ENCODE measurements at regions not wholly inside any gene's neighbourhood (a gene's known extent, or its start where the extent isn't known, plus 50 kb on each side); places are given as distances from the start of the nearest gene placed in this dataset.

GRCh38 chr5:114969482-114969881, 200.2 kb downstream of the TRIM36 start:
- Histone ChIP-seq H3K4me1 (no peaks in the 10 kb centered on the region), H3K9me3 (peaks cover 0 to 14% (median under 1%) of the 10 kb centered on the region in 12 donors), H3K27ac (no peak overlapping the region), H3K4me3 (no peak overlapping the region), H3K27me3 (no peaks in the 10 kb centered on the region), H3K36me3 (no peaks in the 10 kb centered on the region)
- 61 to 73% (median 70%) methylated on average over 1 of the region's 1 CpG for WGBS, 4 donors
- ATAC-seq, result no peak
- TF ChIP-seq POLR2A (IDR thresholded peaks at IDR 0.05) (no peak), CTCF (IDR thresholded peaks at IDR 0.05) (no peak)
- intact Hi-C loops (cut with DNase I), result no loop called here
- DNase-seq, result no peak

GRCh38 chr5:114957384-114957783, 212.3 kb downstream of the TRIM36 start:
- no peaks in the 10 kb centered on the region for H3K36me3 ChIP-seq
- no peak overlapping the region for H3K4me3 ChIP-seq
- H3K27me3 ChIP-seq, result no peaks in the 10 kb centered on the region
- intact Hi-C loops (cut with DNase I), result no loop called here
- H3K27ac ChIP-seq, result no peak overlapping the region
- TF ChIP-seq CTCF (IDR thresholded peaks at IDR 0.05) (no peak), POLR2A (IDR thresholded peaks at IDR 0.05) (no peak)
- H3K4me1 ChIP-seq, result no peaks in the 10 kb centered on the region
- peaks cover 0 to 4% (median 0%) of the 10 kb centered on the region in 12 donors for H3K9me3 ChIP-seq
- WGBS, 4 donors, result 69 to 83% (median 72%) methylated on average over 7 of the region's 7 CpGs
- DNase-seq, result no peak
- ATAC-seq, result no peak

- Histone ChIP-seq H3K27ac (no peak overlapping the region), H3K36me3 (no peaks in the 10 kb centered on the region), H3K27me3 (no peaks in the 10 kb centered on the region), H3K9me3 (peaks cover 0 to 4% (median 0%) of the 10 kb centered on the region in 12 donors), H3K4me3 (no peak overlapping the region), H3K4me1 (no peaks in the 10 kb centered on the region)
- intact Hi-C loops (cut with DNase I), result no loop called here
- TF ChIP-seq POLR2A (IDR thresholded peaks at IDR 0.05) (no peak), CTCF (IDR thresholded peaks at IDR 0.05) (no peak)
- no peak for DNase-seq
- ATAC-seq, result peak in 1 of 4 donors; percentile 51
- 60 to 80% (median 69%) methylated on average over 2 of the region's 2 CpGs for WGBS, 4 donors
Observed at GRCh38 chr5:114953565-114953964, 216.1 kb downstream of the TRIM36 start.

GRCh38 chr5:114952876-114953275, 216.8 kb downstream of the TRIM36 start:
- no peaks in the 10 kb centered on the region for H3K36me3 ChIP-seq
- no peaks in the 10 kb centered on the region for H3K4me1 ChIP-seq
- ATAC-seq, result no peak
- H3K27ac ChIP-seq, result no peak overlapping the region
- DNase-seq, result no peak
- 59 to 82% (median 69%) methylated on average over 4 to 5 of the region's 5 CpGs for WGBS, 4 donors
- H3K27me3 ChIP-seq, result no peaks in the 10 kb centered on the region
- H3K4me3 ChIP-seq, result no peak overlapping the region
- peaks cover 0 to 4% (median 0%) of the 10 kb centered on the region in 12 donors for H3K9me3 ChIP-seq
- TF ChIP-seq CTCF (IDR thresholded peaks at IDR 0.05), result no peak
- TF ChIP-seq POLR2A (IDR thresholded peaks at IDR 0.05), result no peak
- intact Hi-C loops (cut with DNase I), result no loop called here
